IPS DF 6.9 (cell line): ENCODE measurements at regions not wholly inside any gene's neighbourhood (a gene's known extent, or its start where the extent isn't known, plus 50 kb on each side); places are given as distances from the start of the nearest gene placed in this dataset.
"Not testable (repeated sequence)": the region's sequence is repeated elsewhere in the genome, so short reads cannot be mapped to it uniquely, and the experiment has no call there.

Experiments used
- DNase-seq: peaks from one replicate; pipeline ENCODE4 v3.0.0-alpha.2; 2013; ENCODE audit warnings: low read depth, low spot score
- H3K27ac ChIP-seq: one replicate; pipeline ENCODE4 v1.5.1; 2013; ENCODE audit warnings: low read length, control low read depth
- H3K27me3 ChIP-seq: 2 replicates; pipeline ENCODE4 v1.6.1; 2013; ENCODE audit warnings: mild to moderate bottlenecking, low read length; ENCODE audit not compliant: control insufficient read depth, insufficient read depth
- H3K36me3 ChIP-seq: 2 replicates; pipeline ENCODE4 v1.6.1; 2013; ENCODE audit warnings: low read length; ENCODE audit not compliant: control insufficient read depth, insufficient read depth
- H3K4me1 ChIP-seq: 2 replicates; pipeline ENCODE4 v1.6.1; 2013; ENCODE audit warnings: low read length; ENCODE audit not compliant: control insufficient read depth, insufficient read depth
- H3K4me3 ChIP-seq: 2 replicates; pipeline ENCODE4 v1.5.1; 2013; ENCODE audit warnings: mild to moderate bottlenecking, low read length
- H3K9me3 ChIP-seq: 2 replicates; pipeline ENCODE4 v1.6.1; 2013; ENCODE audit warnings: low read length, inconsistent platforms; ENCODE audit not compliant: control insufficient read depth, insufficient read depth
- WGBS: extraction: QIAGEN DNeasy Blood & Tissue Kit; methylation state at CpG from one replicate; pipeline ENCODE4 v1.1.7; 2013; ENCODE audit warnings: mixed read lengths, missing lambda C conversion rate; ENCODE audit not compliant: insufficient read length, insufficient coverage; 5-methylcytosine and 5-hydroxymethylcytosine counted together

GRCh38 chr11:128151780-128152179, 435.6 kb downstream of the ETS1 start:
- DNase-seq, result no peak
- no peaks in the 10 kb centered on the region for H3K9me3 ChIP-seq
- no peaks in the 10 kb centered on the region for H3K4me1 ChIP-seq
- H3K4me3 ChIP-seq, result no peak overlapping the region
- no peak overlapping the region for H3K27ac ChIP-seq
- no peaks in the 10 kb centered on the region for H3K36me3 ChIP-seq
- H3K27me3 ChIP-seq, result no peaks in the 10 kb centered on the region

- Histone ChIP-seq H3K27me3 (no peaks in the 10 kb centered on the region), H3K4me3 (no peak overlapping the region), H3K9me3 (no peaks in the 10 kb centered on the region), H3K27ac (no peak overlapping the region), H3K4me1 (no peaks in the 10 kb centered on the region), H3K36me3 (no peaks in the 10 kb centered on the region)
- WGBS, result no CpG with 5 or more reads among the region's 2 CpGs
- no peak for DNase-seq
Measured at GRCh38 chr11:128151338-128151737, 436.0 kb downstream of the ETS1 start.

GRCh38 chr11:128148208-128148607, 439.1 kb downstream of the ETS1 start:
- Histone ChIP-seq H3K9me3 (no peaks in the 10 kb centered on the region), H3K27me3 (no peaks in the 10 kb centered on the region), H3K4me3 (no peak overlapping the region), H3K36me3 (no peaks in the 10 kb centered on the region), H3K4me1 (no peaks in the 10 kb centered on the region), H3K27ac (no peak overlapping the region)
- DNase-seq, result no peak
- WGBS, result no CpG with 5 or more reads among the region's 6 CpGs

GRCh38 chr11:128146926-128147605, 440.3 kb downstream of the ETS1 start:
- Histone ChIP-seq H3K4me1 (no peaks in the 10 kb centered on the region), H3K27me3 (no peaks in the 10 kb centered on the region), H3K9me3 (no peaks in the 10 kb centered on the region), H3K4me3 (no peak overlapping the region), H3K36me3 (no peaks in the 10 kb centered on the region), H3K27ac (no peak overlapping the region)
- no CpG with 5 or more reads among the region's 5 CpGs for WGBS
- DNase-seq, result no peak

- DNase-seq, H3K36me3 ChIP-seq, H3K4me3 ChIP-seq, H3K4me1 ChIP-seq, H3K9me3 ChIP-seq, H3K27ac ChIP-seq, H3K27me3 ChIP-seq: not testable (repeated sequence)
- no CpG with 5 or more reads among the region's 6 CpGs for whole genome bisulfite sequencing
Measured at GRCh38 chr11:128140293-128140692, 447.1 kb downstream of the ETS1 start.

- H3K27me3 ChIP-seq, result no peaks in the 10 kb centered on the region
- no peak for DNase-seq
- no peaks in the 10 kb centered on the region; the same call in 1 of the 2 replicates for H3K9me3 ChIP-seq
- H3K27ac ChIP-seq, result no peak overlapping the region
- H3K4me3 ChIP-seq, result no peak overlapping the region
- no CpG with 5 or more reads among the region's 2 CpGs for WGBS
- no peaks in the 10 kb centered on the region; the same call in 1 of the 2 replicates for H3K4me1 ChIP-seq
- no peaks in the 10 kb centered on the region for H3K36me3 ChIP-seq
Measured at GRCh38 chr11:128135451-128135850, 451.9 kb downstream of the ETS1 start.

GRCh38 chr11:128133501-128133900, 453.9 kb downstream of the ETS1 start:
- H3K27me3 ChIP-seq, result no peaks in the 10 kb centered on the region
- H3K27ac ChIP-seq, result no peak overlapping the region
- no peak overlapping the region for H3K4me3 ChIP-seq
- WGBS, result no CpG with 5 or more reads among the region's 3 CpGs
- no peaks in the 10 kb centered on the region for H3K36me3 ChIP-seq
- no peaks in the 10 kb centered on the region; the same call in 1 of the 2 replicates for H3K4me1 ChIP-seq
- H3K9me3 ChIP-seq, result no peaks in the 10 kb centered on the region
- no peak for DNase-seq

GRCh38 chr11:128130052-128130451, 457.3 kb downstream of the ETS1 start:
- no peak overlapping the region for H3K4me3 ChIP-seq
- no peak overlapping the region for H3K27ac ChIP-seq
- no peaks in the 10 kb centered on the region for H3K36me3 ChIP-seq
- no peaks in the 10 kb centered on the region for H3K9me3 ChIP-seq
- H3K27me3 ChIP-seq, result no peaks in the 10 kb centered on the region
- no peak for DNase-seq
- no peaks in the 10 kb centered on the region; the same call in 1 of the 2 replicates for H3K4me1 ChIP-seq

GRCh38 chr11:128125723-128126122, 461.6 kb downstream of the ETS1 start:
- WGBS, result no CpG with 5 or more reads among the region's 3 CpGs
- no peak overlapping the region for H3K27ac ChIP-seq
- no peak for DNase-seq

GRCh38 chr11:128116885-128117284, 470.5 kb downstream of the ETS1 start:
- no peak overlapping the region for H3K4me3 ChIP-seq
- no peaks in the 10 kb centered on the region for H3K36me3 ChIP-seq
- no CpG with 5 or more reads among the region's 7 CpGs for WGBS
- DNase-seq, result no peak
- no peaks in the 10 kb centered on the region for H3K9me3 ChIP-seq
- 0 out of 2 replicates have a peak, but pooled peaks cover 1% of the 10 kb centered on the region for H3K4me1 ChIP-seq
- H3K27ac ChIP-seq, result no peak overlapping the region
- no peaks in the 10 kb centered on the region for H3K27me3 ChIP-seq

More at GRCh38 chr11:128125723-128126122, 461.6 kb downstream of the ETS1 start:
- H3K9me3 ChIP-seq, result no peaks in the 10 kb centered on the region
- no peaks in the 10 kb centered on the region for H3K27me3 ChIP-seq
- no peak overlapping the region for H3K4me3 ChIP-seq
- H3K4me1 ChIP-seq, result no peaks in the 10 kb centered on the region
- no peaks in the 10 kb centered on the region for H3K36me3 ChIP-seq

GRCh38 chr11:128116447-128116846, 470.9 kb downstream of the ETS1 start:
- no peak overlapping the region for H3K27ac ChIP-seq
- no peak for DNase-seq
- H3K9me3 ChIP-seq, result no peaks in the 10 kb centered on the region
- H3K36me3 ChIP-seq, result no peaks in the 10 kb centered on the region
- H3K27me3 ChIP-seq, result no peaks in the 10 kb centered on the region
- no CpG with 5 or more reads among the region's 4 CpGs for WGBS
- 0 out of 2 replicates have a peak, but pooled peaks cover 1% of the 10 kb centered on the region for H3K4me1 ChIP-seq
- H3K4me3 ChIP-seq, result no peak overlapping the region
